ENCODE measurements at regions not wholly inside any gene's neighbourhood (a gene's known extent, or its start where the extent isn't known, plus 50 kb on each side); places are given as distances from the start of the nearest gene placed in this dataset.

GRCh38 chr5:123876276-123876790, 364.4 kb downstream of the CSNK1G3 start:
- TF ChIP-seq CTCF (IDR thresholded peaks at IDR 0.05; ENCODE audit: low read depth, low read length, missing input control) (no peak), JUND (IDR thresholded peaks at IDR 0.05) (no peak), FOXA1 (IDR thresholded peaks at IDR 0.05) (no peak), RAD21 (IDR thresholded peaks at IDR 0.05) (no peak)
- TF ChIP-seq, protein P1, sequence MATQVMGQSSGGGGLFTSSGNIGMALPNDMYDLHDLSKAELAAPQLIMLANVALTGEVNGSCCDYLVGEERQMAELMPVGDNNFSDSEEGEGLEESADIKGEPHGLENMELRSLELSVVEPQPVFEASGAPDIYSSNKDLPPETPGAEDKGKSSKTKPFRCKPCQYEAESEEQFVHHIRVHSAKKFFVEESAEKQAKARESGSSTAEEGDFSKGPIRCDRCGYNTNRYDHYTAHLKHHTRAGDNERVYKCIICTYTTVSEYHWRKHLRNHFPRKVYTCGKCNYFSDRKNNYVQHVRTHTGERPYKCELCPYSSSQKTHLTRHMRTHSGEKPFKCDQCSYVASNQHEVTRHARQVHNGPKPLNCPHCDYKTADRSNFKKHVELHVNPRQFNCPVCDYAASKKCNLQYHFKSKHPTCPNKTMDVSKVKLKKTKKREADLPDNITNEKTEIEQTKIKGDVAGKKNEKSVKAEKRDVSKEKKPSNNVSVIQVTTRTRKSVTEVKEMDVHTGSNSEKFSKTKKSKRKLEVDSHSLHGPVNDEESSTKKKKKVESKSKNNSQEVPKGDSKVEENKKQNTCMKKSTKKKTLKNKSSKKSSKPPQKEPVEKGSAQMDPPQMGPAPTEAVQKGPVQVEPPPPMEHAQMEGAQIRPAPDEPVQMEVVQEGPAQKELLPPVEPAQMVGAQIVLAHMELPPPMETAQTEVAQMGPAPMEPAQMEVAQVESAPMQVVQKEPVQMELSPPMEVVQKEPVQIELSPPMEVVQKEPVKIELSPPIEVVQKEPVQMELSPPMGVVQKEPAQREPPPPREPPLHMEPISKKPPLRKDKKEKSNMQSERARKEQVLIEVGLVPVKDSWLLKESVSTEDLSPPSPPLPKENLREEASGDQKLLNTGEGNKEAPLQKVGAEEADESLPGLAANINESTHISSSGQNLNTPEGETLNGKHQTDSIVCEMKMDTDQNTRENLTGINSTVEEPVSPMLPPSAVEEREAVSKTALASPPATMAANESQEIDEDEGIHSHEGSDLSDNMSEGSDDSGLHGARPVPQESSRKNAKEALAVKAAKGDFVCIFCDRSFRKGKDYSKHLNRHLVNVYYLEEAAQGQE (IDR thresholded peaks at IDR 0.05): no peak
